B cell (primary cell): ENCODE measurements at regions not wholly inside any gene's neighbourhood (a gene's known extent, or its start where the extent isn't known, plus 50 kb on each side); places are given as distances from the start of the nearest gene placed in this dataset.

Experiments
- ATAC-seq: fragments of 200-7000 bp; cut with Tn5 transposase; one replicate; pipeline ENCODE4 v1.10.0; 2021; ENCODE audit warnings: low read depth, mild to moderate bottlenecking, moderate number of reproducible peaks, moderate library complexity
- CTCF ChIA-PET: fragments of 350-600 bp; sonication (Branson Sonifier 250); formaldehyde crosslinking; loops from one replicate; lab custom pipeline; 2021; ENCODE audit warnings: antibody characterized with exemption, inconsistent platforms; lab: Charles Lee
- POLR2A ChIA-PET: fragments of 350-600 bp; sonication (Branson Sonifier 250); formaldehyde crosslinking; loops from one replicate; lab custom pipeline; 2021; ENCODE audit warnings: antibody characterized with exemption; lab: Charles Lee
- DNase-seq: peaks from one replicate; pipeline ENCODE4 v3.0.0; 2013
- H2AFZ ChIP-seq: 2 replicates; pipeline ENCODE4 v1.6.1; 2012; ENCODE audit warnings: mild to moderate bottlenecking, low read depth, low read length; ENCODE audit not compliant: insufficient read depth, poor library complexity, severe bottlenecking
- H3K27ac ChIP-seq, 2 donors: 1 replicate in 1 of 2; 2 replicates in 1 of 2; pipeline ENCODE4 v1.5.1; 2012 to 2013; ENCODE audit warnings: low read length in 2 of 2, mild to moderate bottlenecking in 2 of 2, moderate library complexity in 1 of 2
- H3K27me3 ChIP-seq, 4 experiments: fragments of 200-600 bp in 1 of 4; sonication (generic) in 1 of 4; replicated peaks in 1 of 4; 1 replicate in 2 of 4; 2 replicates in 2 of 4; pipeline versions ENCODE4 v1.6.1 to v1.7.0; 2013 to 2016; ENCODE audit warnings: low read length in 3 of 4, mild to moderate bottlenecking in 2 of 4, mixed read lengths in 1 of 4, moderate library complexity in 1 of 4; ENCODE audit not compliant: insufficient read depth in 4 of 4, control insufficient read depth in 3 of 4; ENCODE audit errors: control extremely low read depth in 1 of 4
- H3K36me3 ChIP-seq, 2 experiments: replicated peaks in 1 of 2; 1 replicate in 1 of 2; 2 replicates in 1 of 2; pipeline versions ENCODE4 v1.6.1 to v1.7.1; 2013; ENCODE audit warnings: low read length in 1 of 2; ENCODE audit not compliant: insufficient read depth in 2 of 2, control insufficient read depth in 1 of 2; ENCODE audit errors: control extremely low read depth in 1 of 2, extremely low read depth in 1 of 2
- H3K4me1 ChIP-seq, 2 donors: fragments of 200-600 bp in 1 of 2; sonication (generic) in 1 of 2; 1 replicate in 1 of 2; 2 replicates in 1 of 2; pipeline versions ENCODE4 v1.5.1 to v1.6.1; 2013 to 2017; ENCODE audit warnings: low read length in 2 of 2; ENCODE audit not compliant: control insufficient read depth in 2 of 2, insufficient read depth in 2 of 2
- H3K4me2 ChIP-seq: replicated peaks from 2 replicates; pipeline ENCODE3; 2012; ENCODE audit warnings: mild to moderate bottlenecking, low read depth, low read length; ENCODE audit not compliant: poor library complexity, severe bottlenecking
- H3K4me3 ChIP-seq, 5 experiments: fragments of 200-600 bp in 1 of 5; sonication (generic) in 1 of 5; 1 replicate in 3 of 5; 2 replicates in 2 of 5; pipeline versions ENCODE4 v1.5.1 to v1.7.0; 2011 to 2016; ENCODE audit warnings: low read length in 4 of 5, mild to moderate bottlenecking in 4 of 5, low read depth in 2 of 5, control low read depth in 1 of 5, moderate library complexity in 1 of 5; ENCODE audit not compliant: insufficient read depth in 1 of 5; ENCODE audit errors: control extremely low read depth in 1 of 5, extremely low read depth in 1 of 5
- H3K79me2 ChIP-seq: fragments of 200-600 bp; sonication (generic); one replicate; pipeline ENCODE4 v1.6.0; 2016; ENCODE audit warnings: low read length; ENCODE audit not compliant: control insufficient read depth, insufficient read depth
- H3K9ac ChIP-seq: fragments of 200-600 bp; sonication (generic); 2 replicates; pipeline ENCODE4 v1.6.1; 2017; ENCODE audit warnings: mild to moderate bottlenecking, low read length, moderate library complexity
- H3K9me3 ChIP-seq, 3 donors: one replicate each; pipeline versions ENCODE4 v1.6.1 to v1.7.1; 2013; ENCODE audit warnings: low read length in 2 of 3; ENCODE audit not compliant: control insufficient read depth in 2 of 3, insufficient read depth in 1 of 3; ENCODE audit errors: control extremely low read depth in 1 of 3
- H4K20me1 ChIP-seq: 2 replicates; pipeline ENCODE4 v1.6.0; 2012; ENCODE audit warnings: mild to moderate bottlenecking, low read length; ENCODE audit not compliant: insufficient read depth, control insufficient read depth, poor library complexity, severe bottlenecking
- H3K27ac Mint-ChIP-seq: one replicate; pipeline ENCODE4 v1.8.0; 2021; ENCODE audit warnings: mixed read lengths
- H3K27me3 Mint-ChIP-seq: one replicate; pipeline ENCODE4 v1.8.0; 2021; ENCODE audit warnings: mixed read lengths
- H3K4me1 Mint-ChIP-seq: one replicate; pipeline ENCODE4 v1.8.0; 2021; ENCODE audit warnings: mixed read lengths
- H3K4me3 Mint-ChIP-seq: one replicate; pipeline ENCODE4 v1.8.0; 2021; ENCODE audit warnings: mixed read lengths
- H3K9me3 Mint-ChIP-seq: one replicate; pipeline ENCODE4 v1.8.0; 2022; ENCODE audit warnings: mixed read lengths; ENCODE audit not compliant: insufficient read depth
- CTCF ChIP-seq: fragments of 200-600 bp; IDR thresholded peaks from one replicate; pipeline ENCODE4 v1.8.0; 2022; ENCODE audit warnings: antibody characterized with exemption, mild to moderate bottlenecking
- EZH2 ChIP-seq: IDR thresholded peaks from 2 replicates; pipeline ENCODE4 v1.6.1; 2012; ENCODE audit warnings: borderline replicate concordance, low read depth, mild to moderate bottlenecking, moderate library complexity, low read length; ENCODE audit not compliant: insufficient read depth, poor library complexity, severe bottlenecking
- WGBS: methylation state at CpG from one replicate; pipeline ENCODE4 v1.1.5; 2013; ENCODE audit warnings: missing lambda C conversion rate; ENCODE audit not compliant: insufficient coverage; 5-methylcytosine and 5-hydroxymethylcytosine counted together
- intact Hi-C: fragments of 100-400 bp; cut with micrococcal nuclease; formaldehyde crosslinking; loops from one replicate; pipeline ENCODE4 v1.10.0; 2022

DNA sequence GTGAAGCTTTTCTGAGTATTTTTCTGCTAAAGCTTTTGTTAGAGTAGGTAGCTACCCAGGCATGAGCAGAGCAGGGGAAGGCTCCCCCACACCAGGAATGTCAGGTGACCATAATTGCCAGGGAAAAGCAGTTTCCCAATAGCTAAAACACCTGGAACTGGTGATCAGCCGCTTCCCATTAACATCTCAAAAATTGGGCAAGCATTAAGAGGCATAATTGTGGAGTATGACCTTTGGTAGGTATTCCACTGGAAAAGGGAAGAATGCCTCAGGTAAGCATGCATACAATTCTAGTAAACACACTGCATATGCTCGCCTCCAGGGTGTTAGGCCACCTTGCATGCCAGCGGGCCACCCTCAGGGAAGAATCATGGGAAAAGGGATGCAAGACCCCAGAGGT is 84.5 kb downstream of the CCR1 start:
- ATAC-seq (no peak), DNase-seq (no peak)
- Mint-ChIP-seq H3K4me3 (no peak overlapping the region), H3K4me1 (no peaks in the 10 kb centered on the region), H3K9me3 (no peaks in the 10 kb centered on the region), H3K27ac (no peak overlapping the region), H3K27me3 (peaks cover 12% of the 10 kb centered on the region)
- Histone ChIP-seq H3K79me2 (no peaks in the 10 kb centered on the region), H3K4me2 (no peak overlapping the region), H2AFZ (no peak overlapping the region), H3K9me3 (no peaks in the 10 kb centered on the region), H3K27me3 (no peaks in the 10 kb centered on the region), H3K9ac (no peak overlapping the region), H3K36me3 (no peaks in the 10 kb centered on the region), H3K4me3 (no peak overlapping the region), H3K4me1 (no peaks in the 10 kb centered on the region), H3K27ac (no peak overlapping the region), H4K20me1 (no peaks in the 10 kb centered on the region)
- POLR2A ChIA-PET = no interaction called here
- TF ChIP-seq CTCF = no peak
- WGBS = 93% methylated on average over 2 of the region's 3 CpGs
- CTCF ChIA-PET = no interaction called here
- intact Hi-C loops = no loop called here

DNA sequence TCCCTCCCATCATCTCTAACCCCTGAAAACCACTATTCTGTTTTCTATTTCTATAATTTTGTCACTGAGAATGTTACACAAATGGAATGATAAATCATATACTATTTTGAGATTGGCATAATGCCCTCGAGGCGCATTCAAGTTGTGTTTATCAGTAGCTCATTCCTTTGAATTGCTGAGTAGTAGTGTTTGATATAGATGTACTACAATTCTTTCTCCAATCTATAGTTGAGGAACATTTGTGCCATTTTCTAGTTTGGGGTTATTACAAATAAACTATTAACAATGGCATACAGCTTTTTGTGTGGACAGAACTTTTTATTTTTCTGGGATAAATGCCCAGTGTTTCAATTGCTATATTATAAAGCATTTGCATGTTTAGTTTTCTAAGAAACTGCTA is 86.0 kb downstream of the CCR1 start:
- no CpG with 5 or more reads among the region's 2 CpGs for WGBS
- Mint-ChIP-seq H3K4me3 (no peak overlapping the region), H3K4me1 (no peaks in the 10 kb centered on the region), H3K27ac (no peak overlapping the region), H3K27me3 (peaks cover 12% of the 10 kb centered on the region), H3K9me3 (no peaks in the 10 kb centered on the region)
- CTCF ChIA-PET = interaction anchor here (0.6 kb wide), 1 partner anchor 53 kb away, joined by 3 read pairs; no protein-coding TSS in a partner anchor
- Histone ChIP-seq H3K27ac (no peak overlapping the region), H3K9ac (no peak overlapping the region), H2AFZ (no peak overlapping the region), H3K9me3 (no peaks in the 10 kb centered on the region), H3K36me3 (no peaks in the 10 kb centered on the region), H3K27me3 (no peaks in the 10 kb centered on the region), H3K4me3 (no peak overlapping the region), H3K4me2 (no peak overlapping the region), H3K4me1 (no peaks in the 10 kb centered on the region), H3K79me2 (no peaks in the 10 kb centered on the region), H4K20me1 (no peaks in the 10 kb centered on the region)
- POLR2A ChIA-PET = no interaction called here
- intact Hi-C loops = no loop called here
- no peak for TF ChIP-seq CTCF
- TF ChIP-seq EZH2 = no peak
- DNase-seq (no peak), ATAC-seq (no peak)
